Embryonic facial prominence (tissue), 1 donor: ENCODE measurements at regions not wholly inside any gene's neighbourhood (a gene's known extent, or its start where the extent isn't known, plus 50 kb on each side); places are given as distances from the start of the nearest gene placed in this dataset.
"Not testable (repeated sequence)": the region's sequence is repeated elsewhere in the genome, so short reads cannot be mapped to it uniquely, and the experiment has no call there.

Experiments used
- DNase-seq: peaks from one replicate; pipeline ENCODE4 v3.0.0-alpha.2; 2016; ENCODE audit errors: extremely low spot score

- no peak for DNase-seq
Observed at GRCh38 chr3:5750091-5750490, 562.6 kb downstream of the EDEM1 start.

DNA sequence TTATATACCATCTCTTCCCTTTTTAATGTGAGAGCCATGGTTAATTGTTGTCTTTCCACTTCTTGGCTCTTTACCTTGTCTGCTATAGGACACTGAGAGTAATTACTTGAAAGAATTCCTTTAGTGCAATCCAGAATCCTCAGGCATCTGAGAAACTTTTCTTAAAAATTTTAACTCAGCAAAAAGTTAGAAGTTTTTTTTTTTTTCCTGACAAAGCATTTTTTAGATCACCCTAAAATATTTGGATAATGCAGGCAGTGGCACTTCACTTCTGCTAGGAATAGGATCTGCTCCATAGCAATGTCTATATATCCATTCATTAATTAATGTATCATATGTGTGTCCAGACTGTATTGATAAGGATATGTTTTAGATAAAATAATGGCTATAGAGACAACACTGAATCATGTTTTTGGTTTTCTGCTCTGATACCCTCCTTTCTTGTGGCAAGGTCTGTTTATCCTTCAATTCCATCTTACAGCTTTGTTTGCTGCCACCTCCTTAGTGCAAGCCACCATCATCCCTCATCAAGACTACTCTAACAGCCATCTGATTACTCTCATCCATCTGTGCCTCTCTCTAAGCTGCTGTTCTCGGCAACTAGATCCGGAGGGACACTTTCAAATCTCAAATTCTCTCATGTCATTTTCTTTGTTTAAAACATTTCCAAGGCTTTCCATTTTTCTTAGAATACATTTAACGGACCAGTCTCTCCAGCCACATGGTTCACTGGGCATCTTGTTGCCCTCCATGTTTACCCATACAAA, 563.5 kb downstream of the EDEM1 start:
- DNase-seq: no peak

DNA sequence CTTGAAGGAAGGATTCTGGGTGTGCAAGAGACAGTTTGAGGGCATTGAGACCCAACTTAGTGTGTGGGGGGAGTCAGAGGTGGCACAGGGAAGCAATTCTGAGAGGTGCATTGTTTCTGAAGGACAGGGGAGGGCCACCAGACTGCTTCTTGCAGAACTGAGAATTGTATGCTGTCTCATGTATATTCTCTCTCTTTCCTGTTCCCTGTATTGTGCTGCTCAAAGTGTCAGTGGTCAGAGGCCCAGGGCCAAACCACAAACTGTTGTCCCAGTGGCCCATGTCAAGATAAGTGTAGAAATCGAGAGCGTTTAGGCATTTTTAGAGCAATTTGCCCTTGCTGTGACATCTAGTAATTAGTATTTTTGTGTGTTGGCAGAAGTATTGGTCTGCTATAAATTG, 567.1 kb downstream of the EDEM1 start:
- no peak for DNase-seq

DNA sequence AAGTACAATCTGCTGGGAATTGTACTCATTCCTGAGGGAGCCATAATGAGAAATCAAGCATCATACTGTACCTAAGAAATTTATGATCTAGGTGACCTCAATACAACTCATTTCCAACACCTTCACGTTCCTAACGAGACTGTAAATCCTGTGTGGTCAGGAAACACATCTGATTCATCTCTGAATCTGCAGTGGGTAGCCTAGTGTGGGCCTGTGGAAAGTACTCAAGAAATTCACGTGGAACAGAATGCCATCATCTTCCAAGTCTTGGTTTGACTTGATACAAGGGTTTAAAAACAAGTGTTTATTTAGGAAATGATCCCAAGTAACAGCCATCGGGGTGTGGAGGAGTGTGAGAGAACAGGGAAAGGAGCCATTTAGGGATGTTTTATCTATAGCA, 568.9 kb downstream of the EDEM1 start:
- no peak for DNase-seq

DNA sequence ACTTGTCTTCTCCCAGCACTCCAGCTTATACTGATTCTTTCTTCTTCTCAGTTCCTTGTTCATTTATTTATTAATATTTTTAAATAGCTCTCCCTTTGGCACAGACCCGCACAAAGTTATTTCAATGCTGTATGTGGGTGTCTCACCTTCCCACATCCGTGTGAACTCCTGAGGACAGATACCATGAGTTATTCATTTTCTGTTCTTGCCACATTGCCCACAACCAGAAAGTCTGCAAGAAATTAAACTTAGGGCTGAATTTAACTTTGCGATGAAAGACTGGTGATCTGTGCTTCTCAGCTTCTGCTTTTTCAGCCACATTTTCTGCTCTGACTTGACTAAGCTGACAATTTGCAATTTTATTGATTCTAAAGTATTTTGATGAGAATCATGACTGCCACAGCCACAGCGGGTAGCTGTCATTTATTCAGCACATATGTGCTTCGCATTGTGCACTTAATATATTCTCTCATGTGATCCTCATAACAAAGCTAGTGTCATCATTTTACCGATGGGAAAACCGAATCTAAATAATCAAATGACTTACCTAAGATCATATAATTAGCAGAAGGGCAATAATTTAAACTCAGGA, 569.8 kb downstream of the EDEM1 start:
- no peak for DNase-seq

GRCh38 chr3:5758699-5759098, 571.2 kb downstream of the EDEM1 start:
- no peak for DNase-seq

GRCh38 chr3:5762506-5762905, 575.0 kb downstream of the EDEM1 start:
- DNase-seq: no peak

GRCh38 chr3:5766848-5767247, 579.3 kb downstream of the EDEM1 start:
- no peak for DNase-seq

DNA sequence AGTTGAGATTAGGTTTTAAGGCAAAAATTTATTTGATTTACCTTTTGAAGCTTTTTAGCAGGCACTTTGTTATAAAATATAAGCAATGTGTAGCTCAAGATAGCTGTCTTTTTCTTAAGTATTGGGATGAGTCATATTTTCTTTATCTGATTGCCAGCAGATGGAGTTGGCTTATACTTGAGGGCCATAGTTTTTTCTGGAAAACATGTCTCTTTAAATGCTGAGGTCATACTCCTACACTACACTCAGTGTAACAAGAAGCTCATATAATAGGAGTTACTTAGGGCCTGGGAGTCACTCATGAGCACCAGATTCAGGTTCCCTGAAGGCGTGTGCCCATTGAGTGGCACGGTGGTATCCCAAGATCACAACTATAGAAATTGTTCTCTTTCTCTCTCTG, 579.8 kb downstream of the EDEM1 start:
- no peak for DNase-seq

DNA sequence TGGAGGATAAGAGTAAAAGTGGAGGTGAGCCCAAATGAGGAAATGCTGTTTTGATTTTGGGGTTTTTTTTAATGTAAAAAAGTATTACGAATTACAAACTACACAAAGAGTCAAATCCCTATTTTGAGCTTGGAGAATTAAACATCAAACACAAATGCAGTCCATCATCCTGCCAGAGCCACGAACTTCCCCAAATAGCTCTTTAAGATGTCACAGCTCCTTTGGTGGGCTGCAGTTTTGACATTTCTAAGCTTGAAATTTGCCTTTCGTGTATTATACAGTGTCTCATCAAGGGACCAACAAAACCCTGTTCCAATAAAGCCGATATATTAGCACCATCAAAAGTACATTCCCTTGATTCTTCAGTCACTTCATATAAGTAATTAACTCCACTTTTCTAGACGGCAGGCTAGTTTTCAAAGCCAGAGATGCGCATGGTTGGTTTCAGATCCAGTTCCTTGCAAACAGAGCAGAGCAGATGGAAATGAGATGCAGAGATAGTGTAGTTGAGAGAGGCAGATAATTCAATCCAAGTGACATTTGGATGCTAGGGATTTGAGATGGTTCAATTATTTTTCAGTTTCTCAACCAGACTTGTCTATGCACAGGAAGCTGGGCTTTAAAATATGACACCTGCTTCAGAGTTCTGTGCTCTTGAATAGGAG, 580.9 kb downstream of the EDEM1 start:
- DNase-seq: no peak

GRCh38 chr3:5769825-5770224, 582.3 kb downstream of the EDEM1 start:
- DNase-seq: no peak

- DNase-seq: no peak
Observed at GRCh38 chr3:5774337-5774736, 586.8 kb downstream of the EDEM1 start.

DNA sequence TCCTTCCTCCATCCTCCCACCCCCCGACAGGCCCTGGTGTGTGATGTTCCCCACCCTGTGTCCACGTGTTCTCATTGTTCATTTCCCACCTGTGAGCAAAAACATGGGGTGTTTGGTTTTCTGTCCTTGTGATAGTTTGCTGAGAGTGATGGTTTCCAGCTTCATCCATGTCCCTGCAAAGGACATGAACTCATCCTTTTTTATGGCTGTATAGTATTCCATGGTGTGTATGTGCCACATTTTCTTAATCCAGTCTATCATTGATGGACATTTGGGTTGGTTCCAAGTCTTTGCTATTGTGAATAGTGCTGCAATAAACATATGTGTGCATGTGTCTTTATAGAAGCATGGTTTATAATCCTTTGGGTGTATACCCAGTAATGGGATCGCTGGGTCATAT, 587.6 kb downstream of the EDEM1 start:
- not testable (repeated sequence) for DNase-seq

DNA sequence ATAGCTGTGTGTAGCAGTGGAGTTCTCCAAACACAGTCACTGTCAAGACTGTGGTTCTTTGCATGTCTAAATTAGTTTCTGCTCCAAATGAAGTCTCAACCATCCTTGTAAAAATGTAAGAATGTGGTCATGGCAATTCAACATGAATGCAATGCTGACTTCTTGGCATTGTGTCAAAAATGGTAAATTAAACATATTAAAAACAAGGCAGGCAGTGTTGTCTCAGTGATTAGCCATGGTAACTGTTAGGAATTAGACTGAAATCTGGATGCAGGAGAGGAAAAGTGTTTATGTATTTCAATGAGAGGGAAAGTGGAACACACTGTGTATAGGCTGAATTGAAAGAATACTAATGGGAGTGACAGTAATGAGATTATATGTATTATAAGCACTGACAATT, 597.2 kb downstream of the EDEM1 start:
- DNase-seq: no peak

- peak; percentile 47 for DNase-seq
Observed at GRCh38 chr3:5787861-5788488, 600.5 kb downstream of the EDEM1 start.

DNA sequence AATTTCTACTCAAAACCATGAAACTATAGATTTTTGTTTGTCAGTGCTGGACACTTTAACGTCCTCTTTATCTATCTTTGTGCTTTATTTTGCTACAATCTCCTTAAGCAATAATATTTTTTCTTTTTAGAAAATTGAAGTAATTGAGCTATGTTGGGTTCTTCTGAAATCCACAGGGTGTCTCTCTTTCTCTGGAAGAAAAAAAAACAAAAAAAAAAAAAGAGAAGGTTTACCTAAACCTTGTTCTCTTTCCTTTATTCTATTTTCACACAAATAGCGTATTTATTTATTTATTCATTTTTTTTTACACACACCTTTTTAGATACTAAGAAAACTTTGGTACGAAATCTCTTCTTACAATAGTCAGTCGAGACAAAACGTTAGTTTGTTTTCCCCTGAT, 601.0 kb downstream of the EDEM1 start:
- no peak for DNase-seq

DNA sequence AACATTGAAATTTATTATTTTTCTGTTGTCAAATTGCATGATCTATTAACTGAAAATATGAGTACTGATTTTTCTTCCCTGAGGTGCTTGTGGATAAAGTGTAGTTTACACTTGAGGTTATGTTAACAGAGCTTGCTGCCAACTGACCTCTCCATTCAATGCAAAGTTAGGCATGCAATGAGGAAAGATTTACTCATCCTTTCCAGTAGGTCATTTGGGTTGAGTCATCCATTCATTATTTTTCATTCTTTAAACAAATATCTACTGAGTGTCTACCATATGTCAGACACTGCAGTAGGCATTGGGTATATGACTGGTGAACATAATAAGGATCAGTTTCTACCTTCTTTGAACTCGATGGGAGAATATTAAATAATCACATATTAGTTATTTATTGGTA, 604.1 kb downstream of the EDEM1 start:
- DNase-seq: no peak

DNA sequence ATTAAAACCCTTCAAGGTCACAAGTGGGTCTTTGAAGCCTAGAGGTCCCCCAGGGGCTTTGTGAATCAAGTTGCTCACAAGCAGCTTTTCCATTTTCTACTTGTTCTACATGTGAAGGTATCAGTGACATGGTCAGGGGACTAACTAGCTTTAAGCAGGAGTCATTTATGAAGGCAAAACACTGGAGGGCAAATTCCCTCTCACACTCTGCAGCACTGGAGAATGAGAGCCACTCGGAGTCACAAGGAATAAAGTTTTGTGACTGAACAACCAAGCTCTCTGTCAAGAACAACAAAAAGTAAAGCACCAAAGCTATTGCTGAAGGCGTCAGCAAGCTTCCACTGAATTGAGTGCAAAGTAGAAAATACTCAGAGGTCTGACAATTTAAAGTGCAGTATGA, 609.0 kb downstream of the EDEM1 start:
- DNase-seq: no peak

- DNase-seq: no peak
Observed at GRCh38 chr3:5798809-5799208, 611.3 kb downstream of the EDEM1 start.

DNA sequence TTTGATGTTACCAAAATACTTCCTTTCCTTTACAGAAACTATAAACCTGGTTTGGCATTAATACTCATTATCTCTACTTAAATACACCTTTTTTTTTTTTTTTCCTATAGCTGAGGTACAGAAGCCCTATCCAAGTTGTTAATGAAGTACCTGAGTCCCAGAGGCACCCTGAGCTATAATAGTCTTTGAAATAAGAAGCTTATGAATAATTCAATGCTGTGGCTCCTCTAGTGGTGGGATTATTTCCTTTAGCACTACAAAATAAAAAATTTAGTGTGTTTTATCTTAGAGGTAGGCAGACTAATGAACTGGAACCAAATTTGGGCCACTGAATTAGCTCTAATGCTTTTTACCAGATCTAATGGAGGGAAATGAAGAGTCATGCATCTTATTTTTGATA, 611.9 kb downstream of the EDEM1 start:
- no peak for DNase-seq

DNA sequence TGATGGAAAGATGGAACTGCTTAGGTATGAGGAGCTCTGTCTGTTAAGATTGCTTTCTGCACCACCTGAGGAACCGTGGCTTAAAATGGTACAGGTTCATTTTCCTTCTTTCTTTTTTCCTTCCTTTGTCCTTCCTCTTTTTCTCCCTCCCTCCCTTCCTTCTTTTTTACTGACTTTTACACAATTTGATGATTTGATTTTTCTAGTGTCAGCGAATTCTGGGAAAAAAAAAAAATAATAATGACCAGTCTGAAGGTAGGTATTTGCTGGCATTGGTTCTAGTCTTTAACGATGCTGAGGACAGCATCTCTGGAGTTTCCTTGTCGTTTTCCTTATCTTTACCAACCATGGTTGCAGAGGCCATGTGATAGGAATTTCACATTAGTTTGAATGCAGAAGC, 613.5 kb downstream of the EDEM1 start:
- DNase-seq: no peak

GRCh38 chr3:5806192-5806591, 618.7 kb downstream of the EDEM1 start:
- no peak for DNase-seq
